Natural killer cell treated with Interleukin-12 subunit alpha and Interleukin-12 subunit beta and Interleukin-15 and Interleukin-18, amount 100 ng/mL, for 72 hours (primary cell): ENCODE measurements at regions not wholly inside any gene's neighbourhood (a gene's known extent, or its start where the extent isn't known, plus 50 kb on each side); places are given as distances from the start of the nearest gene placed in this dataset.

Experiments
- ATAC-seq, 2 donors: fragments of 150-1000 bp; cut with Tn5 transposase in 1 of 2; sonication (Bioruptor Pico), chemical (Tn5 transposase) in 1 of 2; 2 replicates each; pipeline ENCODE4 v1.10.0; 2021
- DNase-seq: peaks from one replicate; pipeline ENCODE4 v3.0.0; 2022; ENCODE audit warnings: low spot score
- H3K27ac Mint-ChIP-seq, 2 donors: 1 replicate in 1 of 2; 2 replicates in 1 of 2; pipeline ENCODE4 v1.8.0; 2022; ENCODE audit warnings: mixed read lengths in 2 of 2, mild to moderate bottlenecking in 1 of 2, moderate library complexity in 1 of 2
- H3K27me3 Mint-ChIP-seq, 2 donors: 1 replicate in 1 of 2; 2 replicates in 1 of 2; pipeline ENCODE4 v1.8.0; 2022; ENCODE audit warnings: mixed read lengths in 2 of 2
- H3K36me3 Mint-ChIP-seq: one replicate; pipeline ENCODE4 v1.8.0; 2022; ENCODE audit warnings: mixed read lengths
- H3K4me1 Mint-ChIP-seq, 2 donors: 1 replicate in 1 of 2; 2 replicates in 1 of 2; pipeline ENCODE4 v1.8.0; 2022; ENCODE audit warnings: low read depth in 2 of 2, mixed read lengths in 2 of 2, mild to moderate bottlenecking in 1 of 2
- H3K4me3 Mint-ChIP-seq: one replicate; pipeline ENCODE4 v1.8.0; 2022; ENCODE audit warnings: mixed read lengths
- H3K9me3 Mint-ChIP-seq: 2 replicates; pipeline ENCODE4 v1.8.0; 2022; ENCODE audit warnings: mixed read lengths

DNA sequence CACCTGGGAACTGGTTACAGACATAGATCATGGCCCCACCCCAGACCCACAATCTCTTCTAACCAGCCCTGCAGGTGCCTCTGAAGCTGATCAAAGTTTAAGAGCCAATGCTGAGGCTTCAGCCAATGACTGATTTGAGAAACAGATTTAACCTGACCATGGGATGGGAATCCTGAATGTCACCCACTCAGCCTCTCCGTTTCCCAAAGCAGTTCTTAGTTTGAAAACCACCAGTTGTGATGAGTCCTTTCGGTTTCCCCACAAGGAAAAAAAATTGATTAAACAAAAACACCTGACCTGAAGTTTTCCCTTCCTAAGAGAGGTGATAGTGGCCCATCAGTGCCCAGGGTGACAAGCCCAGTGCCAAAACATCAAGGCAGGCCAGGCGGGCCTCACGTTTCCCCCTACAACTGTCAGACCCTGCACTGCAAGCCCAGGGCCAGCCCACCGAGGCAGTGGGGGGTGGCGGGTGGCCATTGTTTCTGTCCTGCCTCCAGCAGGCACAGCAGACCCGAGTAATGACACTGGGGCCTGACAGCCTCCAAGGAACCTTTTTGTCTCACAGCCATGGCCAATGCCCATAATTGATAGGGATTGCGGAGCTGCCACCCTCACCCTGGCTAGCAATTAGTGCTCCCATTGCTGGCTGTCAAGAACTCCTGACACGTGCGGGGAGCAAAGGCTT is 75.4 kb upstream of the ZMIZ1 start:
- no peaks in the 10 kb centered on the region for H3K36me3 Mint-ChIP-seq
- DNase-seq = no peak
- H3K4me1 Mint-ChIP-seq = peaks cover 3 to 6% of the 10 kb centered on the region in 2 donors
- no peak overlapping the region for H3K27ac Mint-ChIP-seq
- no peak for ATAC-seq
- peaks cover 0 to 3% of the 10 kb centered on the region in 2 donors for H3K27me3 Mint-ChIP-seq
- H3K9me3 Mint-ChIP-seq = no peaks in the 10 kb centered on the region
- no peak overlapping the region for H3K4me3 Mint-ChIP-seq

DNA sequence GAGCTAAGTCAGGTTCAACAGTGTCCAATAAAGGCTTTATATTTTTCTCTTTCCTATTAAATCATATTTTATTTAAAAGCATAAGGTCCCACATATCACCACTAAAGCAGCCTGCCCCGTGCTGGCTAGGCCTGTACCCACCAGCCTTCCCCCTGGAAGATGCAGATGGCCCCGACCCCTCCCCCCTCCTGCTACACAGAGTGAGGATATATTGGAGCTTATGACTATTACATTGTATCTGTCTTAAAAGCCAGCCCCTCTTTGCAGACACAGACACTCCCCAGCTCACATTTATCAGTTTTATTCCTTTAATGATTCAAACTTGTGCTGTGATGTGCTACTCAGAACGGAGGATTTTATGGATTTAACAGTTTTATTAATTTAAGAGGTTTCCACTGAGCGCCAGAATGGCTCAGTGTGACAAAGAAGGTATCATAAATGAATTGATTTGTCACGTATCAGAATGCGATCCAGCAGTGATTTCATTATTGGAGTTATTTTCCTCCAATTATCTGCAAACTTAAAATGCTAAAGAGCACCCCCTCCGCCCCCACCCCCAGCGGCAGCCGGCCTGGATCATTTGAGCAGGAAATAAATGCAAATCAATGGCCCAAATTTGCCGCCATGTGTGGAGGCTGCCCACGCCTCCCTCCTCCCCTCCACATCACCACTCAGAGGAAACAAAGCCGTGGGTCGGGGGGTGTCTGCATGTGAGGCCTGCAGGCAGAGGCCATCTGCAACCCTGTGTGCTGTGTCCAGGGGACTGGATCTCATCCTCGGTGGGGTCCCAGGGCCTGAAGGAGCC is 72.6 kb upstream of the ZMIZ1 start:
- Mint-ChIP-seq H3K36me3 (no peaks in the 10 kb centered on the region), H3K4me3 (no peak overlapping the region), H3K9me3 (no peaks in the 10 kb centered on the region), H3K4me1 (peaks cover 2 to 5% of the 10 kb centered on the region in 2 donors), H3K27ac (no peak overlapping the region), H3K27me3 (peaks cover 0 to 5% of the 10 kb centered on the region in 2 donors)
- DNase-seq (no peak), ATAC-seq (no peak)

DNA sequence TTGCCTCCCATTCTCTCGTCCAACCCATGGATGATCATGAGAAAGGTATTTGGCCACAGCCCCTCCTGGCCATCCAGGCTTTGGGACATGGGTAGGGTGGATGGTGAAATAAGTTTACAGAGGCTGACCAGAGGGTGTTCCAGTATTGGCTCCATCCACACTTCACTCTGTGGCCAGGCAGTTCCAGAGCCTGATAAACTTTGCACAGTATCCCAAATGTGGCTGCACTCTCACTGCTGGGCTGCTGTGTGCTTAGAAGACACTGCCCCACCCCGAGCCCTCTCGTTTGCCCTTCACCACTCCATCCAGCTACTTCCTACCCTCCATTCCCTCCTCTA is 72.0 kb upstream of the ZMIZ1 start:
- H3K4me1 Mint-ChIP-seq = peaks cover 6 to 8% of the 10 kb centered on the region in 2 donors
- no peak overlapping the region for H3K27ac Mint-ChIP-seq
- DNase-seq (no peak), ATAC-seq (no peak)
- no peaks in the 10 kb centered on the region for H3K9me3 Mint-ChIP-seq
- peaks cover 0 to 9% of the 10 kb centered on the region in 2 donors for H3K27me3 Mint-ChIP-seq
- H3K4me3 Mint-ChIP-seq = no peak overlapping the region
- no peaks in the 10 kb centered on the region for H3K36me3 Mint-ChIP-seq

DNA sequence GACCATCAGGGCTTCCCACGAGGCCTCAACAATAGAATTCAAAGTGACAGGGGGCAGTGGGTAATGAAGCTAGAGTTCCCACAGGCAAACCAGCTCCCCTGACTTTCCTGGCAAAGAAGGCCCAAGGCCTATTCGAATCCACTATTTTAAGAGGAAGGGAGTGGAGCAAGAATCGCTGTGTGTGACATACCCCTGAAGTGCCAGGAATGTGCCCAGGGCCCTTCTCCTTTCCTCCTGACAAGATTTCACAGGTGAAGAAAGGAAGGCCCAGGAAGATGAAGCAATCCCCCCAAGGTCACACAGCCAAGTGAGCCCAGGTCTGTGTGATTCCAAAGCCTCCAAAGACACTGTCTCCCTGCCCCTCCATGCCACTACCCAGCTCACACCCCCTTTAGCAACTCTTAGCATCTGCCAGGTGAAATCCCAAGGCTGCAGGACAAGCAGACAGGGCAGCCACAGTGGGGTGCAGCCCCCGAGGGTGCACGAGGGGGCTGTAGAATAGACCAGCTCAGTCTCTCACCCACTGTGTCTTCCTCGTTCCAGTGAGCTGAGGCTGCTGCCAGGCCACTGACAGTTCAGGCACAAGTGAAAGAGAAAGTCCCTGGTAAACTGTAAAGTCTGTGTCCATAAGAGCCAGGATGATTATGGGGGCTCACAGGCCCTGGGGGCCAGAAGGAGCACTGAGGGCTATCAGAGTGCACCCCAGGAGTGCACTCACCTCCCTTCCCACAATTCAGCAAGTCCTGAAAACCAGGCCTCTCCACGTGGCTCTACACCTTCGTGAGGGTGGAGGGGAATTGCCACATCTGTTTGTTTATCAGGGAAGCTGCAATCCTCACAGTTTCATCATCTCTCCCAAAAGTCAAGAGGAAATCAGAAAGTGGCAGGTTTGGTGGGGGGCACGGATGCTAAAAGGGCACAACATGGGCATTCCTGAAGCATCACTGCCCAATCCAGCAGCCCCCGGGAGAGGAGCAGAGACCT is 70.8 kb upstream of the ZMIZ1 start:
- Mint-ChIP-seq H3K36me3 (no peaks in the 10 kb centered on the region), H3K27me3 (peaks cover 0 to 9% of the 10 kb centered on the region in 2 donors), H3K4me3 (no peak overlapping the region), H3K27ac (no peak overlapping the region), H3K4me1 (peaks cover 6 to 8% of the 10 kb centered on the region in 2 donors), H3K9me3 (no peaks in the 10 kb centered on the region)
- no peak for ATAC-seq
- no peak for DNase-seq

DNA sequence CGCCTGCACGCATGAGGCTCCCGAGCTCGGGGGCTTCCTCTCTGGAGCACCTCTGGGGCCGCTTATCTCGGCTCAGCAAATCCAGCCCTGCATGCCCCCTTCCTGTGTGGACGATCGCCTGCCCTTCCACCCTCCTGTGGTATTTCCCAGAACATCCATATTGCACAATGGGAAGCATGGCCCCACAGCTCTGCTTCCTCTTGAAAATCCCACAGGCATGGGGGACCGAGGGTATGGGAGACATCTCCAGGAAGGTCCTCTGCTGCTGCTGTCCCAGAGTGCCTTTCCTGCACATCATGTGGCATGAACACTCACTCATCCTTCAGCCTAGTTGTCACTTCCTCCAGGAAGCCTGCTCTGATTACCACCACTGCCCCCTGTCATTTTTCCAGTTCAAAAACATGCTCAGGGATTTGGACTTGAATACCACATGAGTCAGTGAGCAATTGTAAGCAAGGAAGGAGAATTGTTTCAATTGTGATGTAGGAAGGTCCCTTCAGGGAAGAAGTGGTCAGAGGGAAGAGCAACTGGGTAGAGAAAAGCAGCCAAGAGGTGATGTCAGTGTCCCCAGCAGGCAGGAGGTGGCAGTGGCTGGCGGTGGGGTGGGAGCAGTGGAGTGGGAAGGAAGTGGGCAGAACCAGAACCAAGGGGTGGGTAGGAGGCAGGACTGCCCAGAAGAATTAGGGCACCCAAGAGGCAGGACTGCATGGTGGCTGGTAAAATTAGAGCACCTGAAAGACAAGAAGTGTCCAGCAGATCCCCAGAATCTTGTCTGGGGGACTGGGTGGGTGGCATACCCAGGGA is 67.5 kb upstream of the ZMIZ1 start:
- Mint-ChIP-seq H3K4me1 (peaks cover 6 to 8% of the 10 kb centered on the region in 2 donors), H3K27me3 (peaks cover 0 to 9% of the 10 kb centered on the region in 2 donors), H3K9me3 (no peaks in the 10 kb centered on the region), H3K4me3 (no peak overlapping the region), H3K27ac (no peak overlapping the region), H3K36me3 (no peaks in the 10 kb centered on the region)
- DNase-seq (no peak), ATAC-seq (no peak)

DNA sequence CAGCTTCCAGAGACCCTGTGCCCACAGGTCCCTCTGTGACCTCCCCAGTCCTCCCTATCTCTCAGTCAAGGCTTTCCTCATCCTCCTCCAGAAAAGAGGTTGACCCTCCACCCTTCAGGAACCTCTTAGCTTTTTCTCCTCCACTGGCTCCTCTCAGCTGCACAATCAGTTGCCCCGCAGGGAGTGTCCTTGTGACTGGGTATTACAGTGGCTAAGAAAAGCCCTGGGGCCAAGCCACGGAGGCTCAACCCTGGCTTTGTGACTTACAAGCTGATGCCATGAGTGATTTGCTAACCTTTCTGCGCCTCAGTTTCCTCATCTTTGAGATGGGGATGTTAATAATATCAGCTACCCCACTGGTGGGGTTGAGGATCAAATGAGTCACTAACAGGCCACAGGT is 66.4 kb upstream of the ZMIZ1 start:
- no peaks in the 10 kb centered on the region for H3K36me3 Mint-ChIP-seq
- ATAC-seq (no peak), DNase-seq (no peak)
- H3K27ac Mint-ChIP-seq = no peak overlapping the region
- H3K9me3 Mint-ChIP-seq = no peaks in the 10 kb centered on the region
- H3K4me1 Mint-ChIP-seq = peaks cover 6 to 8% of the 10 kb centered on the region in 2 donors
- H3K4me3 Mint-ChIP-seq = no peak overlapping the region
- peaks cover 0 to 9% of the 10 kb centered on the region in 2 donors for H3K27me3 Mint-ChIP-seq

DNA sequence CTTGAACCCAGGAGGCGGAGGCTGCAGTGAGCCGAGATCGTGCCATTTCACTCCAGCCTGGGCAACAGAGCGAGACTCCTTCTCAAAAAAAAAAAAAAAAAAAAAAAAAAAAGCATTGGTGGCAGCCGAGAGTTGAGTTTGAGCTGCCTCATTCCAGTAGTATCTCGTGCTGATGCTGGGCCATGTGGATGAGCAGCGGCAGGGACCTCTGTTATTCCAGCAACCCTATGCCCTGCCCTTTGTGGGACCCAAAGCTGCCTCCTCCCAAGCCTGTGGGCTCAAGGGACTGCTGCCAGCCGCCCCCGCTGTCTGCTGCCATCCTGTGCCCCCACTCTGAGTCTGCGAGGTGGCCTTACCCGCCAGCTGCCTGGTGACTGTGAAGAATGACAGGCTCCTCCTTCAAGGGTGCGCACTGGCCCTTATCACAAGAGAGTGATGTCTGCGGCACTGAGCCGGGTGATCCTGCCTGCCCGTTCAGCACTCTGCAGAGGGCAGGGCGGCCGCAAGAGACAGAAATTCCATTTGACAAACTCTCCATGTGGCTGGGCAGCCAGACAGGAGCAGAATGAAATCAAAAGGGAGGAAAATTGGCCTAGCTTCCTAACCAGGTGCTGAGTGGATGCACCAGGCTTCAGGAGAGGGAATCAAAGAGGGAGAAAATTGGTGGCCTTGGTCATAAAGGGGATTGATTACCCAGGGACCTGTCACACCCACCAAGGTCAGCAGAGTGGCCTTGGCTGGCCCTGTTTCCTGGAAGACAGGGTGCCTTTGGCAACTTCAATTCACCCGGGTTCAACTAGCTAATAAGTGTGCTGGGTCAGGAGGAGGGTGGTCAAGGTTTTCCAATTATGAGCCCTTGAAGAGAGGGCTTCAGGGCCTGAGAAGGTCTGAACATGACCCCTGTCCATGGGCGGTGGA is 65.3 kb upstream of the ZMIZ1 start:
- no peak overlapping the region for H3K27ac Mint-ChIP-seq
- ATAC-seq = no peak
- no peak for DNase-seq

DNA sequence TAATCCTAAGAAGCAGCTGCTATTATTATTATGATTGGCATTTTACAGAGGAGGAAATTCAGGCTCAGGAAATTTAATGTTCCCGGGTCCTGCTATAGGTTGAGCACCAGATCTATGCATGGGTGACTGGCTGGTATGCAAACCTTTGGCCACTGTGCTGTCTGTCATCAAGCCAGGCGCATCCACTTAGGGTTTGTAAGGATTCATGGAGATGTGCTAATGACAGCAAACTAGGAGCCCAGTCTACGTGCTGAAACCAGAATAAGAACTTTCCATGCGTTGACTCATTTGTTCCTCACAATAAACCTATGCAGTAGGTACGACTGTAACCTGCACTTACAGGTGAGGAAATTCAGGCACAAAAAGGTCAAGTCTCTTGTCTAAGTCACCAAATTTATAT is 64.5 kb upstream of the ZMIZ1 start:
- no peak for DNase-seq
- H3K27me3 Mint-ChIP-seq = peaks cover 5 to 14% of the 10 kb centered on the region in 2 donors
- H3K4me3 Mint-ChIP-seq = no peak overlapping the region
- no peaks in the 10 kb centered on the region for H3K9me3 Mint-ChIP-seq
- H3K4me1 Mint-ChIP-seq = peaks cover 6 to 8% of the 10 kb centered on the region in 2 donors
- H3K36me3 Mint-ChIP-seq = no peaks in the 10 kb centered on the region
- no peak for ATAC-seq
- no peak overlapping the region for H3K27ac Mint-ChIP-seq

More for the DNA sequence above, 65.3 kb upstream of the ZMIZ1 start:
- peaks cover under 1 to 10% of the 10 kb centered on the region in 2 donors for H3K27me3 Mint-ChIP-seq
- H3K4me1 Mint-ChIP-seq = peaks cover 6 to 8% of the 10 kb centered on the region in 2 donors
- no peaks in the 10 kb centered on the region for H3K9me3 Mint-ChIP-seq
- H3K4me3 Mint-ChIP-seq = no peak overlapping the region
- H3K36me3 Mint-ChIP-seq = no peaks in the 10 kb centered on the region

DNA sequence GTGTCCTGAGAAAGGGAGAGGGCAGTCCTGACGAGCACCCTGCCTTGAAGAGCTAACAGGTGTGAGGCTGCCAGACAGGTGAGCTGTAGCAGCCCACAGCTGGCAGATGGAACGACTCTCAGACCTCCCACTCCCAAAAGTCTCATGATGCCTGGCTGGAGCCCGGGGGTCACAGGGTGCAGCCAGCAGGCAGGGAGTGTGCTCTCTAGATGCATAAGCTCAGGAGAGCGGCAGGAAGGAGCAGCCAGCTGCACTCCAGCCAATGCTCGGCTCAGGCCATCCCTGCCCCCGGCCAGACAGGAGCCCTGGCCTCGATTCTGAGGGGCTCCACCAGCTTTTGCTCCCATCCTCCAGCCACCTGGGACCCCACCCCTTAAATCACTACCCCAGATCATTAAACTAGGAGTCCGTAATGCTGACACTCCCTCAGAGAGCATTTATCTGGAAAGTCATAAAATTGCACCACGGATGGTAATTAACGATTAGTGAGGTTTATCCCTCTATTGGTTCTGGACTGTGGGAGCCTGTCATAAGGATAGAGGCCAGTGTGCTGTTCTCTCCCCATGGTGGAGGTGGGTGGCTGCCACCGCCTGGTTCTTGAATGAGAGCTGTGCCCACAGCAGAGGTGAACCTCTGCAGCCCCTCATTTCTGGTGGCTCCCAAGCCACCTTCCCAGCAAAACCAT is 63.5 kb upstream of the ZMIZ1 start:
- ATAC-seq = no peak
- H3K36me3 Mint-ChIP-seq = no peaks in the 10 kb centered on the region
- H3K4me1 Mint-ChIP-seq = peaks cover 6 to 8% of the 10 kb centered on the region in 2 donors
- H3K27ac Mint-ChIP-seq = no peak overlapping the region
- DNase-seq = no peak
- H3K27me3 Mint-ChIP-seq = peaks cover 5 to 14% of the 10 kb centered on the region in 2 donors
- no peak overlapping the region for H3K4me3 Mint-ChIP-seq
- no peaks in the 10 kb centered on the region for H3K9me3 Mint-ChIP-seq

DNA sequence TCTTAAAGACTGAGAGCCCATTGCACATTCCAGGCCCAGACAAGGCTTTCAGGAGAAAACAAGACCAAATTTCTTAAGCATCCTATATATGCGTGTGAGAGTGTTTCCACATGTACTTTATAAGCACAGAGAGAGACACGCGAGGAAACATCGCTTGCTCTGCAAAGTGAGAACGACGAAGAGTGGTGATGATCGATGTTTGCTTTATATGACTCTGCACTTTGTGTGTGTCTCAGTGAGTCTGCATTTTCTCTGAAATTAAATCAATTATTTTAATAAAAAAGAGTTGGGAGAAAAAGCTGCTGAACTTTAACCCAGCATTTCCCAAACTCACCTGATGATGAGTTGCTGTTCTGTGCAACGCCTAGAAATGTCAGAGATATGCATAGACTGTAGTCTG is 61.7 kb upstream of the ZMIZ1 start:
- Mint-ChIP-seq H3K9me3 (no peaks in the 10 kb centered on the region), H3K4me3 (no peak overlapping the region), H3K36me3 (no peaks in the 10 kb centered on the region), H3K4me1 (no peaks in the 10 kb centered on the region), H3K27me3 (peaks cover 5 to 9% of the 10 kb centered on the region in 2 donors), H3K27ac (no peak overlapping the region)
- ATAC-seq = no peak
- DNase-seq = no peak

DNA sequence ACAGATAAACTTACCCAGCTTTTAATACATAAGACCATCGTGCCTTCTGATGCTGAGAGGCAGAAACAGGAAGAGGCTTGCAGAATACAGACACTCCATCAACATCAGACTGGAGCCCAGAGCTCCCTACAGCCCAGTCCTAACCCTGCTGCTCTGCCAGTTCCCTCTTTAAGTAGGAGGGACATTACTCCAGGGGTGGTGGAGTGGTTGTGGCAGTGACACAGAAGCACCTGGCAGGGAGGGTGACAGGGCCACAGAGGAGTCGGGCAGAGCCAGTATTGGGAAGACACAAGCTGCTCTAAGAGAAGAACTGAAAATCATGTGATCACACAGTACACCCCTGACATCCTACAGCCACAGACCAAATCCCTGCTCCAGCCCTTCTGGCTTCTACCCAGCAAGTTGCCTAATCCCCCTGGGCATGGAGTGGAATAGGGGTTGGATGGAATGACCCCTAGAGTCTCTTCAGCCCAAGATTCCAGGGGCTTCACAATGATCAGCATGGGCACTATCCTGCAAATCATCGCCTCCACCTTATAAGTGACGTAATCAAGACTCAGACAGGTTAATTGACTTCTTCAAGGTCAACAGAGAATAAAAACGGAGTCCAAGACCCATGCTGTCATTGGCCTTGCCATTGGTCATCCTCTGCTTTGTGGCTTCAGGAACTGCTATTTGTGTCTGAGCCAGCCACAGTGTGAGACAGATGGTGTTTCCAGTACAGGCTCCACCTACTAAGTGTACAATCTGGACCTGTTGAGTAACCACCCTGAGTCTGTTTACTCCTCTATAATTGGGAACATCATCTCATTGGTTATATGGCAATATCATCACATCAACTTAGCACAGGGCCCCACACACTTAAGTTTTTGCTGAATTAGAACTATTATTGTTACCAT is 61.1 kb upstream of the ZMIZ1 start:
- Mint-ChIP-seq H3K9me3 (no peaks in the 10 kb centered on the region), H3K4me1 (no peaks in the 10 kb centered on the region), H3K27ac (no peak overlapping the region), H3K36me3 (no peaks in the 10 kb centered on the region), H3K27me3 (peaks cover 5 to 12% of the 10 kb centered on the region in 2 donors), H3K4me3 (no peak overlapping the region)
- ATAC-seq (no peak), DNase-seq (no peak)
